OCI-LY7 (cell line): ENCODE measurements at regions not wholly inside any gene's neighbourhood (a gene's known extent, or its start where the extent isn't known, plus 50 kb on each side); places are given as distances from the start of the nearest gene placed in this dataset.
"Not testable (repeated sequence)": the region's sequence is repeated elsewhere in the genome, so short reads cannot be mapped to it uniquely, and the experiment has no call there.

Source experiments
- EZH2phosphoT487 ChIP-seq: fragments of 200-600 bp; sonication (generic); IDR thresholded peaks from 2 replicates; pipeline ENCODE4 v1.6.1; 2018; ENCODE audit warnings: low read depth, borderline replicate concordance, mild to moderate bottlenecking, mixed run types, antibody characterized with exemption, low read length, moderate library complexity, mixed read lengths
- TF ChIP-seq, protein P1 (sequence below): fragments of 200-600 bp; sonication (generic); conservative IDR thresholded peaks from 2 replicates; pipeline ENCODE4 v1.5.1; 2014; ENCODE audit warnings: mild to moderate bottlenecking, antibody characterized with exemption, low read length, moderate library complexity, mixed read lengths

DNA sequence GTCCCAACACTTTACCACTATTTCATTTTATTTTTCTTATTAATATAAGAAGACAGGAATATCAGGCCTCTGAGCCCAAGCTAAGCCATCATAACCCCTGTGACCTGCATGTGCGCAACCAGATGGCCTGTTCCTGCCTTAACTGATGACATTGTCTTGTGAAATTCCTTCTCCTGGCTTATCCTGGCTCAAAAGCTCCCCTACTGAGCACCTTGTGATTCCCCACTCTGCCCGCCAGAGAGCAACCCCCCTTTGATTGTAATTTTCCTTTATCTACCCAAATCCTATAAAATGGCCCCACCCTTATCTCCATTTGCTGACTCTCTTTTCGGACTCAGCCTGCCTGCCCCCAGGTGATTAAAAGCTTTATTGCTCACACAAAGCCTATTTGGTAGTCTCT is 382.8 kb upstream of the HS3ST1 start:
- TF ChIP-seq, protein P1, sequence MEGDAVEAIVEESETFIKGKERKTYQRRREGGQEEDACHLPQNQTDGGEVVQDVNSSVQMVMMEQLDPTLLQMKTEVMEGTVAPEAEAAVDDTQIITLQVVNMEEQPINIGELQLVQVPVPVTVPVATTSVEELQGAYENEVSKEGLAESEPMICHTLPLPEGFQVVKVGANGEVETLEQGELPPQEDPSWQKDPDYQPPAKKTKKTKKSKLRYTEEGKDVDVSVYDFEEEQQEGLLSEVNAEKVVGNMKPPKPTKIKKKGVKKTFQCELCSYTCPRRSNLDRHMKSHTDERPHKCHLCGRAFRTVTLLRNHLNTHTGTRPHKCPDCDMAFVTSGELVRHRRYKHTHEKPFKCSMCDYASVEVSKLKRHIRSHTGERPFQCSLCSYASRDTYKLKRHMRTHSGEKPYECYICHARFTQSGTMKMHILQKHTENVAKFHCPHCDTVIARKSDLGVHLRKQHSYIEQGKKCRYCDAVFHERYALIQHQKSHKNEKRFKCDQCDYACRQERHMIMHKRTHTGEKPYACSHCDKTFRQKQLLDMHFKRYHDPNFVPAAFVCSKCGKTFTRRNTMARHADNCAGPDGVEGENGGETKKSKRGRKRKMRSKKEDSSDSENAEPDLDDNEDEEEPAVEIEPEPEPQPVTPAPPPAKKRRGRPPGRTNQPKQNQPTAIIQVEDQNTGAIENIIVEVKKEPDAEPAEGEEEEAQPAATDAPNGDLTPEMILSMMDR, result not testable (repeated sequence)
- TF ChIP-seq EZH2phosphoT487, result not testable (repeated sequence)
